ENCODE measurements at regions not wholly inside any gene's neighbourhood (a gene's known extent, or its start where the extent isn't known, plus 50 kb on each side); places are given as distances from the start of the nearest gene placed in this dataset.
"Not testable (repeated sequence)": the region's sequence is repeated elsewhere in the genome, so short reads cannot be mapped to it uniquely, and the experiment has no call there.

GRCh38 chr11:126132319-126132718 is 69.7 kb upstream of the CDON start:
- no peak for DNase-seq (ENCODE audit: low read depth, low spot score)
- Histone ChIP-seq H3K9ac (replicated peaks; ENCODE audit: extremely low read depth, insufficient read depth, low read length) (no peak overlapping the region), H3K4me2 (ENCODE audit: insufficient read depth, low read length) (no peak overlapping the region), H3K9me1 (replicated peaks; ENCODE audit: control insufficient read depth, extremely low read depth, insufficient read depth, low read length) (no peaks in the 10 kb centered on the region), H3K27ac (ENCODE audit: insufficient read depth, low read depth, low read length) (no peak overlapping the region), H2AFZ (ENCODE audit: low read depth, low read length) (no peak overlapping the region), H3K36me3 (ENCODE audit: control insufficient read depth in 2 of 2, extremely low read depth in 1 of 2, insufficient read depth in 2 of 2, low read length in 2 of 2) (no peaks in the 10 kb centered on the region), H3K9me3 (replicated peaks; ENCODE audit: control insufficient read depth, insufficient read depth, low read length) (no peaks in the 10 kb centered on the region), H3K4me3 (replicated peaks in 1 of 3; ENCODE audit: insufficient read depth in 1 of 3, low read depth in 1 of 3, low read length in 3 of 3) (no peak overlapping the region), H3K4me1 (ENCODE audit: control insufficient read depth, extremely low read depth, insufficient read depth, low read length) (no peaks in the 10 kb centered on the region), H4K20me1 (replicated peaks; ENCODE audit: control insufficient read depth, extremely low read depth, insufficient read depth, low read length) (no peaks in the 10 kb centered on the region), H3K27me3 (ENCODE audit: control insufficient read depth in 2 of 2, insufficient read depth in 2 of 2, low read length in 2 of 2) (peaks cover 2% of the 10 kb centered on the region in 2 experiments), H3K79me2 (ENCODE audit: control insufficient read depth, insufficient read depth, low read length) (no peaks in the 10 kb centered on the region)
- no peak for TF ChIP-seq POLR2AphosphoS5 (IDR thresholded peaks at IDR 0.05; ENCODE audit: insufficient read depth, low read depth, low read length)
- no peak for FAIRE-seq
- no TSS peak for BruUV-seq (replicated peaks)
- ChIA-PET POLR2A (no interaction called here), CTCF (no interaction called here)
- intact Hi-C loops (cut with micrococcal nuclease) = no loop called here
- dilution Hi-C loops (cut with MboI; ENCODE audit: extremely low pct_ligation_motif_present, low sequenced_read_pairs) = no loop called here

- H3K27me3 ChIP-seq (ENCODE audit: control insufficient read depth in 2 of 2, insufficient read depth in 2 of 2, low read length in 2 of 2); H3K27ac ChIP-seq (ENCODE audit: insufficient read depth, low read depth, low read length); H3K36me3 ChIP-seq (ENCODE audit: control insufficient read depth in 2 of 2, extremely low read depth in 1 of 2, insufficient read depth in 2 of 2, low read length in 2 of 2); H3K79me2 ChIP-seq (ENCODE audit: control insufficient read depth, insufficient read depth, low read length); H3K9me3 ChIP-seq (replicated peaks; ENCODE audit: control insufficient read depth, insufficient read depth, low read length); FAIRE-seq; CTCF ChIA-PET; H4K20me1 ChIP-seq (replicated peaks; ENCODE audit: control insufficient read depth, extremely low read depth, insufficient read depth, low read length); H3K9me1 ChIP-seq (replicated peaks; ENCODE audit: control insufficient read depth, extremely low read depth, insufficient read depth, low read length); H3K4me2 ChIP-seq (ENCODE audit: insufficient read depth, low read length); H3K4me1 ChIP-seq (ENCODE audit: control insufficient read depth, extremely low read depth, insufficient read depth, low read length); BruUV-seq (replicated peaks); POLR2A ChIA-PET; H2AFZ ChIP-seq (ENCODE audit: low read depth, low read length); dilution Hi-C loops (cut with MboI; ENCODE audit: extremely low pct_ligation_motif_present, low sequenced_read_pairs); DNase-seq (ENCODE audit: low read depth, low spot score); H3K9ac ChIP-seq (replicated peaks; ENCODE audit: extremely low read depth, insufficient read depth, low read length); intact Hi-C loops (cut with micrococcal nuclease); H3K4me3 ChIP-seq (replicated peaks in 1 of 3; ENCODE audit: insufficient read depth in 1 of 3, low read depth in 1 of 3, low read length in 3 of 3): not testable (repeated sequence)
Measured at GRCh38 chr11:126130781-126131180, 68.1 kb upstream of the CDON start.
